Right atrium auricular region (tissue), 2 donors: ENCODE measurements at regions not wholly inside any gene's neighbourhood (a gene's known extent, or its start where the extent isn't known, plus 50 kb on each side); places are given as distances from the start of the nearest gene placed in this dataset.

ENCODE experiments used
- DNase-seq: peaks from one replicate; pipeline ENCODE4 v3.0.0-alpha.2; 2019; ENCODE audit warnings: low spot score
- H3K27ac ChIP-seq, 2 donors: fragments of 200-600 bp; sonication (generic); 1 replicate in 1 of 2; 2 replicates in 1 of 2; pipeline ENCODE4 v1.5.1; 2016 to 2019
- H3K27me3 ChIP-seq, 2 donors: fragments of 200-600 bp; sonication (generic); one replicate each; pipeline versions ENCODE4 v1.5.1 to v1.6.0; 2017 to 2019
- H3K36me3 ChIP-seq: fragments of 200-600 bp; sonication (generic); one replicate; pipeline ENCODE4 v1.5.1; 2016
- H3K4me1 ChIP-seq, 2 donors: fragments of 200-600 bp; sonication (generic); one replicate each; pipeline versions ENCODE4 v1.5.1 to v1.6.0; 2017 to 2019
- H3K4me3 ChIP-seq, 2 donors: fragments of 200-600 bp; sonication (generic); 1 replicate in 1 of 2; 2 replicates in 1 of 2; pipeline ENCODE4 v1.5.1; 2017 to 2019; ENCODE audit warnings: mild to moderate bottlenecking in 1 of 2, moderate library complexity in 1 of 2
- H3K9me3 ChIP-seq, 2 donors: fragments of 200-600 bp; sonication (generic); one replicate each; pipeline ENCODE4 v1.5.1; 2019
- CTCF ChIP-seq, 2 donors: fragments of 200-600 bp; sonication (generic); IDR thresholded peaks; one replicate each; pipeline ENCODE4 v1.5.1; 2019; ENCODE audit warnings: antibody characterized with exemption in 2 of 2

- no peaks in the 10 kb centered on the region for H3K36me3 ChIP-seq
- no peak for DNase-seq
- no peak for TF ChIP-seq CTCF (IDR thresholded peaks at IDR 0.05)
- H3K27me3 ChIP-seq, result no peaks in the 10 kb centered on the region
- no peak overlapping the region for H3K27ac ChIP-seq
- no peak overlapping the region for H3K4me3 ChIP-seq
- no peaks in the 10 kb centered on the region for H3K9me3 ChIP-seq
- H3K4me1 ChIP-seq, result no peaks in the 10 kb centered on the region
These were observed 178.5 kb downstream of the DAD1 start for GRCh38 chr14:22410497-22410896.

- no peaks in the 10 kb centered on the region for H3K4me1 ChIP-seq
- TF ChIP-seq CTCF (IDR thresholded peaks at IDR 0.05), result no peak
- H3K9me3 ChIP-seq, result no peaks in the 10 kb centered on the region
- H3K4me3 ChIP-seq, result no peak overlapping the region
- no peak for DNase-seq
- H3K27me3 ChIP-seq, result no peaks in the 10 kb centered on the region
- H3K36me3 ChIP-seq, result no peaks in the 10 kb centered on the region
- no peak overlapping the region for H3K27ac ChIP-seq
These were observed 180.0 kb downstream of the DAD1 start for GRCh38 chr14:22409006-22409405.

GRCh38 chr14:22408547-22408946 lies 180.5 kb downstream of the DAD1 start:
- H3K4me3 ChIP-seq, result no peak overlapping the region
- no peaks in the 10 kb centered on the region for H3K9me3 ChIP-seq
- no peaks in the 10 kb centered on the region for H3K27me3 ChIP-seq
- H3K27ac ChIP-seq, result no peak overlapping the region
- H3K4me1 ChIP-seq, result no peaks in the 10 kb centered on the region
- H3K36me3 ChIP-seq, result no peaks in the 10 kb centered on the region
- no peak for TF ChIP-seq CTCF (IDR thresholded peaks at IDR 0.05)
- DNase-seq, result no peak

GRCh38 chr14:22407033-22407432 lies 182.0 kb downstream of the DAD1 start:
- Histone ChIP-seq H3K9me3 (no peaks in the 10 kb centered on the region), H3K4me3 (no peak overlapping the region), H3K27ac (no peak overlapping the region), H3K4me1 (no peaks in the 10 kb centered on the region), H3K27me3 (no peaks in the 10 kb centered on the region), H3K36me3 (no peaks in the 10 kb centered on the region)
- no peak for TF ChIP-seq CTCF (IDR thresholded peaks at IDR 0.05)
- DNase-seq, result no peak

GRCh38 chr14:22405201-22405600 lies 183.8 kb downstream of the DAD1 start:
- no peak for DNase-seq
- no peak overlapping the region for H3K27ac ChIP-seq
- no peaks in the 10 kb centered on the region for H3K27me3 ChIP-seq
- H3K9me3 ChIP-seq, result no peaks in the 10 kb centered on the region
- H3K4me3 ChIP-seq, result no peak overlapping the region
- H3K4me1 ChIP-seq, result peaks cover 0 to 5% of the 10 kb centered on the region in 2 donors
- no peaks in the 10 kb centered on the region for H3K36me3 ChIP-seq
- no peak for TF ChIP-seq CTCF (IDR thresholded peaks at IDR 0.05)

GRCh38 chr14:22403296-22403695 lies 185.7 kb downstream of the DAD1 start:
- no peak for TF ChIP-seq CTCF (IDR thresholded peaks at IDR 0.05)
- H3K27ac ChIP-seq, result no peak overlapping the region
- no peaks in the 10 kb centered on the region for H3K36me3 ChIP-seq
- H3K4me3 ChIP-seq, result no peak overlapping the region
- no peaks in the 10 kb centered on the region for H3K9me3 ChIP-seq
- H3K4me1 ChIP-seq, result peaks cover 0 to 8% of the 10 kb centered on the region in 2 donors
- H3K27me3 ChIP-seq, result no peaks in the 10 kb centered on the region
- DNase-seq, result no peak
